NCI-H2196 (cell line): ENCODE measurements at regions not wholly inside any gene's neighbourhood (a gene's known extent, or its start where the extent isn't known, plus 50 kb on each side); places are given as distances from the start of the nearest gene placed in this dataset.

Source experiments
- DNase-seq: peaks from one replicate; lab custom pipeline; 2025; ENCODE audit not compliant: unreplicated experiment; lab: John Stamatoyannopoulos, UW

GRCh38 chr18:33960417-33960816 is 264.3 kb downstream of the NOL4 start:
- DNase-seq = no peak

GRCh38 chr18:33959609-33960008 is 265.1 kb downstream of the NOL4 start:
- no peak for DNase-seq

- no peak for DNase-seq
Observed at GRCh38 chr18:33957707-33958106, 267.0 kb downstream of the NOL4 start.

GRCh38 chr18:33951031-33951430 is 273.7 kb downstream of the NOL4 start:
- no peak for DNase-seq

GRCh38 chr18:33946336-33946735 is 278.4 kb downstream of the NOL4 start:
- DNase-seq = no peak

GRCh38 chr18:33944493-33944892 is 280.2 kb downstream of the NOL4 start:
- no peak for DNase-seq

GRCh38 chr18:33937270-33937816 is 287.4 kb downstream of the NOL4 start:
- no peak for DNase-seq

- DNase-seq = no peak
Observed at GRCh38 chr18:33934258-33934657, 290.5 kb downstream of the NOL4 start.

- no peak for DNase-seq
Observed at GRCh38 chr18:33928231-33928630, 296.5 kb downstream of the NOL4 start.

GRCh38 chr18:33924576-33924975 is 300.1 kb downstream of the NOL4 start:
- no peak for DNase-seq

- DNase-seq = peak; percentile 35
Observed at GRCh38 chr18:33923980-33924379, 300.7 kb downstream of the NOL4 start.

GRCh38 chr18:33918571-33918970 is 306.1 kb downstream of the NOL4 start:
- DNase-seq = no peak

- no peak for DNase-seq
Observed at GRCh38 chr18:33916200-33916599, 308.5 kb downstream of the NOL4 start.

- no peak for DNase-seq
Observed at GRCh38 chr18:33914399-33914798, 310.3 kb downstream of the NOL4 start.

GRCh38 chr18:33906046-33906445 is 318.7 kb downstream of the NOL4 start:
- no peak for DNase-seq

- DNase-seq = no peak
Observed at GRCh38 chr18:33901894-33902512, 322.7 kb downstream of the NOL4 start.

- DNase-seq = no peak
Observed at GRCh38 chr18:33900638-33901037, 322.6 kb downstream of the ASXL3 start.

GRCh38 chr18:33898427-33898826 is 320.4 kb downstream of the ASXL3 start:
- DNase-seq = no peak

GRCh38 chr18:33878213-33878612 is 300.2 kb downstream of the ASXL3 start:
- no peak for DNase-seq

- DNase-seq = no peak
Observed at GRCh38 chr18:33875029-33875565, 297.1 kb downstream of the ASXL3 start.

- no peak for DNase-seq
Observed at GRCh38 chr18:33873112-33873511, 295.1 kb downstream of the ASXL3 start.

- no peak for DNase-seq
Observed at GRCh38 chr18:33871363-33872025, 293.5 kb downstream of the ASXL3 start.
